GM19099 (cell line): ENCODE measurements at regions not wholly inside any gene's neighbourhood (a gene's known extent, or its start where the extent isn't known, plus 50 kb on each side); places are given as distances from the start of the nearest gene placed in this dataset.

Experiments
- POLR2A ChIP-seq: IDR thresholded peaks from 3 replicates; pipeline ENCODE4 v1.6.1; 2011; ENCODE audit warnings: low read depth; ENCODE audit not compliant: insufficient read length; ENCODE audit errors: extremely low read depth

DNA sequence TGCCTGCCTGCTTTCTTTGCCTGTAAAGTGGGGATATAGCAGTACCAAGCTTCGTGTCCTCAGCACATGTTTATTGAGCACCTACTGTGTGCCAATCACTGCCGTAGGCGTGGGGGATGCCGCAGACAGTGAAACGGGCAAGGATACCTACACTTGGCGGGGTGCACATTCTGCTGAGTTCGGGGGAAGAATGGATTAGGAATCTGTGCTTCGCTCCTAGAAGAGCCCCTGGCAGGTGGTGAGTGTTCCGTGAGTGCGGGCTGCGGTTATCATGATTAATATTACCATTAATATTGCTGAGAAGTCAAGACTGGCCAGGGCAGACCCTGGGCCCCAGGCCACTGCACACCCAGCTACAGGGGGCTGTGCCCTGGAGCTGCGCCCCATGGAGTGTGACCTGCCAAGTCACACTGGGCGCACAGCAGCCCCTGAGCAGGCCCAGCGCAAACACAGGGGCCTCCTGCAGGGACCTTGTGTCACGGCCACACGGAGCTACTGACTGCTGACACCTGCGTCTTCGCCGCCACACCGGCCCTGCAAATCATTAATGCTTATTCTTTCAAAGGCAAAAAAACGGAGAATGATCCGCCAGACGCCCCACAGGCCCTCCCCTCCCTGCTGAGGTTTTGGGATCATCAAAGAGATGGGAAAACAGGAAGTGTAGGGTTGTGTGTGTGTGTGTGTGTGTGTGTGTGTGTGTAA, 213.4 kb upstream of the GSE1 start:
- no peak for TF ChIP-seq POLR2A

- no peak for TF ChIP-seq POLR2A
Measured at GRCh38 chr16:85400305-85401205, 212.6 kb upstream of the GSE1 start.

DNA sequence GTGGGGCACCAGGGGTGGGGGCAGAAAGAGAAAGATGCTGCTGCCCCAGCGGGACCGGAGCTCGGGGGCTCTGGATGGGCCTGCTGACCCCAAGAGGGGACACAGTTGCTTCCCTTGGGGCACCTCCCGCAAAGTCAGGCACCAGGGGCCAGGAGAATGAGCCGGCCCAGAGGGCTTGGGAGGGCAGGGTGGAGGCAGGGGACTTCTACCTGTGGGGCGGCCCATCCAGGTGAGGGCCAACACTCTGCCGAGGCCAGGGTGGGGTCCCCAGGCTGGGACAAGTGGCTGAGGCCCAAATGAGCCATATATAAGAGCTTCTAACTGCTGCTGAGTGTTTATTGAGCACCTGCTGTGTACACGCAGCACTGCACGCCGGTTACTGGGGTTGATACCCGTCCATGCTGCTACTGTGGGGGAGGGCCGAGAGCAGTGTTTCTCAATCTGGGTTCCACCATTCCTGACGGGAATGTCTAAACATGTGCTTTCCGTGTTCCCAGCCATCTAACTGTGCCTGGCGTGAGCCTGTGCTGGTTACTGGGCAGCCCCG, 211.7 kb upstream of the GSE1 start:
- TF ChIP-seq POLR2A = no peak

DNA sequence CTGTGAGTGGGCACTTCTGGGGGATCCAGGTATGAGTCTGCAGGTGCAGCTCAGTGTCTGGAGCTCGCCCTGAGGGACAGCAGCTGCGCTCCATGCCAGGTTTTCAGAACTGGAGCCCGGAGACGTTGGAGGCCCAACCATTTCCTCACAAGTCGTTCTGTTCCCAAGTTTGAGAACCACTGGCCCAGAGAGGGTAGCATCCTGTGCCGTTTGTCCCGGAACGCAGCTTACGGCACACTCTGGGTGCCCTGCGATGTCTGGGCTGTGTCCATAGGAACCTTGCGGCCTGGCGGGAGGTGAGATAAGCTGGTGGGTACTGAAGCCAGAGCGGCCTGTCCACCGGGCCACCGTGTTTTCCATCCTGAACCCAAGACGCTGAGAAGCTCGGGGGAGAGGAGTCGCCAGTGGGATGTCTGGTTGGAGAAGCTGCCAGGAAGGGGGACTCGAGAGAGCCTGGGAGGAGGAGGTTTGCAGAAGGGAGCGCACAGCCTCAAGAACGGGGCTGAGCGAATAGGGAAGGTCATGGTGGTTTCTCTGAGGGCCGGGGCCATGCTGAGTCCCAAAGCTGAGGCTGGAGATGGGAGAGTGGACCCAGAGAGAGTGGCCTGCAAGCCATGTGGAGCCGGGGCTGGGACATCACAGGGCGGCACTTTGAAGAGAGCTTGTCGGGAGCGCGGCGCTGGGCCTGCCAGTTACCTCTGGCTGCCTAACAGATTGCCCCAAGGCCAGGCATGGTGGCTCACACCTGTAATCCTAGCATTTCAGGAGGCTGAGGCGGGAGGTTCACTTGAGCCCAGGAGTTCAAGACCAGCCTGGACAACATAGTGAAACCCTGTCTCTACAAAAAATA, 211.0 kb upstream of the GSE1 start:
- no peak for TF ChIP-seq POLR2A

DNA sequence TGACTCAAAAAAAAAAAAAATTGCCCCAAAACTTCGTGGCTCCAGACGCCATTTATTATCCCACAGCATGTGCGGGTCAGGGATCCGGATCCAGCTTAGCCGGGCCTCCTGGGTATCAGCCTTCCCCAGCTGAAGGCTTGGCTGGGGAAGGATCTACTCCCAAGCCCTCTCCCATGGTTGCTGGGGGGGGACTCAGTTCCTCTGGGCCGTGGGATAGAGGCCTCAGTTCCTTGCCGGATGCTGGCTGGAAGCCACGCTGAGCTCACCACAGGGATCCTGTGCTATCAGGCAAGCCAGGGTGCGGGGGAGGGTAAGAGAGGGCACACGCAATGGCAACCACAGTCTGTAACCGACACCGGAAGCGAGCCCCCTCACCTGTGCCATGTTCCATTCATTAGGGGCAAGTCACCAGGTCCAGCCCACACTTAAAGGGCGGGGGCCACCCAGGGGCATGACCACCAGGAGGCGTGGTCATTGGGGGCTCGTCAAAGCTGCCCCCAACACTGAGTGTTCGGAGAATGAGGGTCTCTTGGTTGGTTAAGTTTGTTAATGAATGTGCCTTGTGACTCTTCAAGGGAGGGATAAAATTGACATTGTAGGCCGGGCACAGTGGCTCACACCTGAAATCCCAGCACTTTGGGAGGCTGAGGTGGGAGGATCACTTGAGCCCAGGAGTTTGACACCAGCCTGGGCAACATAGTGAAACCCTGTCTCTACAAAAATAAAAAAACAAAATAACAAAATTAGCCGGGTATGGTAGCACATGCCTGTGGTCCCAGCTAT, 210.0 kb upstream of the GSE1 start:
- no peak for TF ChIP-seq POLR2A

DNA sequence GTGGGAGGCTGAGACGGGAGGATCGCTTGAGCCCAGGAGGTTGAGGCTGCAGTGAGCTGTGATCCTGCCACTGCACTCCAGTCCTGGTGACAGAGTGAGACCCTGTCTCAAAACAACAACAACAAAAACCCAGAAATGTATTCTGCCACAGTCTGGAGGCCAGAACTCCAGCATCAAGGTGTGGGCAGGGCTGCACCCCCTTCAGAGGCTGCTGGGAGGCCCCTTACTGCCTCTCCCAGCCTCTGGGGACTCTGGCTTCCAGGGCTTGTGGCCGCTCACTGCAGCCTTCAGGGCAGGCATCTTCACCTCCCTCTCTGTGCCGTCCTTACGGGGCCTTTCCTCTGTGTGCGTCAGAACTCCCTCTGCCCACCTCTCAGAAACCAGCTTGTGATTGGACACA, 209.4 kb upstream of the GSE1 start:
- no peak for TF ChIP-seq POLR2A

- no peak for TF ChIP-seq POLR2A
Measured at GRCh38 chr16:85412911-85413520, 200.1 kb upstream of the GSE1 start.

DNA sequence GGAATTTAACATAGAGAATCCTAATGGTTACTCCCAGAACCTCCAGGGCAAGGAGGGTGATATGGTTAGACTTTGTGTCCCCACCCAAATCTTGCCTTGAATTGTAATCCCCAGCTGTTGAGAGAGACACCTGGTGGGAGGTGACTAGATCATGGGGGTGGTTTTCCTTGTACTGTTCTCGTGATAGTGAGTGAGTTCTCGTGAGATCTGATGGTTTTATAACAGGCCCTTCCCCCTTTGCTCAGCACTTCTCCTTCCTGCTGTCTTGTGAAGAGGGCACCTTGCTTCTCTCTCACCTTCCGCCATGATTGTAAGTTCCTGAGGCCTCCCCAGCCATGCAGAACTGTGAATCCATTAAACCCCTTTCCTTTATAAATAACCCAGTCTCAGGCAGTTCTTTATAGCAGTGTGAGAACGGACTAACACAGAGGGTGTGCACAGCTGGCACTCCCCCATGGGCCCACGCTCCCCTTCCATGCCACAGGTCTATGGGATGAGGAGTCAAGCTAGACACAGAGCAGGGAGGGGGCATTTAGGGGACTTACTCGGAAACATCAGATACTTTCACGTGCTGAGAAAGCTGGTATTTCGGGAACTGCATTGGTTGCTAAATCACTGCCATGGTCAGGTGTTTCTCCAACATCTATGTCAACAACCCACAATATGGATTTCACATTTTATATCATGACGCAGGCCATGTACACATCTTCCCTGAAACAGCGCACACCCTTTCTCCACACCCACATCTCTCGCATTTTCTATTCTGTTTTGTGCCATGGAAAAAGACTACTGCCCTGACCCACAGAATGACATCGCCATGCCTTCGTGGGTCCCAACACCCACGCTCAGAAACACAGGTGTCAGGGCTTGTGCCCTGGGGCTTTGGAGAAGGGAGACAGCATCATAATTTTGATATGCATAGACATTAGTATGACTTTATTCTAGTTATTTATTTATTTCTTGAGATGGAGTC, 199.1 kb upstream of the GSE1 start:
- TF ChIP-seq POLR2A = no peak

GRCh38 chr16:85415196-85416090, 197.7 kb upstream of the GSE1 start:
- no peak for TF ChIP-seq POLR2A

GRCh38 chr16:85416228-85417109, 196.7 kb upstream of the GSE1 start:
- no peak for TF ChIP-seq POLR2A
